Stimulated activated CD4-positive, alpha-beta T cell treated with anti-CD3 and anti-CD28 coated beads, Interleukin-1b, Interleukin-23, amount 100 ng/mL, for 1 hour (primary cell): ENCODE measurements at regions not wholly inside any gene's neighbourhood (a gene's known extent, or its start where the extent isn't known, plus 50 kb on each side); places are given as distances from the start of the nearest gene placed in this dataset.
"Not testable (repeated sequence)": the region's sequence is repeated elsewhere in the genome, so short reads cannot be mapped to it uniquely, and the experiment has no call there.

Source experiments
- DNase-seq, 2 donors: peaks; one replicate each; pipeline ENCODE4 v3.0.0-alpha.2; 2020; ENCODE audit warnings: low read depth in 2 of 2

- DNase-seq: no peak
Measured at GRCh38 chr2:226477221-226478108, 322.2 kb downstream of the IRS1 start.

DNA sequence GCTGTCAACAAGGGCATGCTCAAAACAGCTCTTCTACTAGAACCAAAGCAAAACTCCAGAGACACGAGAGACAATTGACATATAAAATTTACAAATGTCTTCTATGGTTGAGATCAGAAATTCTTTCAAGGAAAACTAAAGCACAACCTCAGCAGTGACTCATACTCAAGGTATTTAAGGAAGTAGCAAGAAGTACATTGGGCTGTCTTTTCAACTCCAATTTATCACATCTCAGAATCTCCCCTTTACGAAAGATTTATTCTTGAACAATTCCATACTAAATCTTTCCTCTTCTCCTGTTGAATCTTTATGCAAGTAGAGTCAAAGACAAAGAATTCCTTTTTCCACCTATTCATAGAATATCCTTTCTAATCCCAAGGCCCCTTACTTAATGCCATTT lies 324.0 kb downstream of the IRS1 start:
- no peak for DNase-seq

DNA sequence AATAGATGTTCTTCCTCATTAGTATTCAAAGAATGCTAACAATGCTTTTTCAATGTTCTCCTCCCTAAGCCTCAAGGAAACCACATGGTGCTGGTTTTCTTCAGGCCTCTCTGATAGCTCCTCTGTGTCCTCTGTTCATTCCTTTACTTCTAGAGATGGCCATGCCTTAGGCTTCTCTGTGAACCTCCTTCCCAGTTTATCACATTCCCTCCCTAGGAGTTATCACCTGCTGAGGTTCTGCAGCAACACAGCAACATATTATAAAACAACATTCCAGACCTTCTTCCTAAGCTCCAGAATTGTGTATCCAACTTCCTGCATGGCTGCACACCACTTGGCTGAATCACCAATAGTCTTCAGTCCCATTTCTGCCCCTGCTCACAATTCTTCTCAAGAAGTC lies 325.5 kb downstream of the IRS1 start:
- DNase-seq: no peak

- DNase-seq: no peak
Measured at GRCh38 chr2:226471987-226472470, 327.6 kb downstream of the IRS1 start.

DNA sequence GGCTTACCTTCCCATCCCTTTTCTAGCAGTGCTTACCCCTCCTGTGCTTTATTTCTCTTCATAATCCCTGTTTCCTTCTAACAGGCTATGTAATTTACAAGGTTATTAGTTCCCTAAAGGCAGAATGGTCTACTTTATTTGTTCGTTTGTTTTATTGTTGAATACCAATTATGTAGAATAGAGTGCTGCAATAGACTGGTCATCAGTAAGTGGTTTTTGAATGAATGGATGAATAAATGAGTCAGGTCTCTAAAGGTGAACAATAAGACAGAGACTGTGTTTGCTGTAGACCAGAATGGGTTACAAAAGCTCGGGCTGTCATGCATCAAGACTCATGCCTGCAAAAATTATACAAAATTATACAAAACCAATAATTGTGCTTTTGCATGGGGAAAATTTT lies 332.0 kb downstream of the IRS1 start:
- DNase-seq: no peak

DNA sequence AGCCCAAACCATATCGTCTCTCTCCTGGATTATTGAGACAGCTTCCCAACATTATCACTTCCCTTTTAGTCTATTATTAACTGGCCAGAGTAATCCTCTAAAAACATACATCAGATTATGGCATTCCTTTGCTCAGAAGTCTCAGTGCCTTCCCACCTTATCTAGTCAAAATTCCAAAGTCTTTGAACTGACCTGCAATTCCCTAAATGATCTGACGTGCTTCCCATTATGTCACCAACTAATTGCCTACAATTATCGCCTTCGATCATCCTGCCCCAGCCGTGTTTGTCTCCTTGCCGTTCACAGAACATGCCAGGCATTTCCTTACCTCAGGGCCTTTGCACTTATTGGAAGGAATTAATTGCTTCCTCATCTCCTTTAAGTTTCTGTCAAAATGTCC lies 332.4 kb downstream of the IRS1 start:
- DNase-seq: no peak

- DNase-seq: no peak
Measured at GRCh38 chr2:226466589-226466988, 333.0 kb downstream of the IRS1 start.

DNA sequence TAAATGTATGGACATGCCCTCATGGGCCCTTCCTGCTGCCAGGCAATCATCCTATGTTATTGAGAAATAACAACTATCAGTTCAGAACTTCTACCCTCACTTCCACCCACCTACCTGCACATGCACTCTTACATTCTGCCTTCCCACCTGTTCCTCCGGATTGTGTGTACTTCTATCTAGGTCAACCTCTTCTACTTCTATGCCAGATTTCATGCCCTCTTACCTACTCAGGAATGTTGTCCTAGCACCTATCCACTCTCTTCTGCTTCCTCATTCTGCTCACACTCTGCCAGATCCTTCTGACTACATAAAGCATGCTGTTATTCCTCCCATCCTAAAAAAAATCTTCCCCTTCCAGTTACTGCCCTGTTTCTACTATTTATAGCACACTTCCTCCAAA lies 333.5 kb downstream of the IRS1 start:
- no peak for DNase-seq

DNA sequence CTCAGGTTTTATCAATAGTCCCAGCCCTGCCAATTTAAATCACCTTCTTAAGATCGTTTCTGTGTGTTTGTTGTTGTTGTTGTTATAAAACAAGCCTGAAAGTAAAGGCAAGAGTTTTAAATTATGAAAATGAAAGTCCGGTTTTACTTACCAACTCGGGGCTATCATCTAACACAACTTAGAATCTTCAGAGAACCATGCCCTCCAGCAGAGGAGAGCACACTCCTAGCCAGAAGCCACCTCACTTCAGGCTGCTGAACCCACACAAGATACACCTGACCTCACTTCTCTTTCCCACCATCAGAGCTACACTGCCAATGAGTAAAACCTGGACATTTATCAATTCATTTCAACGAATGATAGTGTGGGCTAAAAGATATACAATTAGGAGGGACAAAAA lies 335.2 kb downstream of the IRS1 start:
- no peak for DNase-seq

DNA sequence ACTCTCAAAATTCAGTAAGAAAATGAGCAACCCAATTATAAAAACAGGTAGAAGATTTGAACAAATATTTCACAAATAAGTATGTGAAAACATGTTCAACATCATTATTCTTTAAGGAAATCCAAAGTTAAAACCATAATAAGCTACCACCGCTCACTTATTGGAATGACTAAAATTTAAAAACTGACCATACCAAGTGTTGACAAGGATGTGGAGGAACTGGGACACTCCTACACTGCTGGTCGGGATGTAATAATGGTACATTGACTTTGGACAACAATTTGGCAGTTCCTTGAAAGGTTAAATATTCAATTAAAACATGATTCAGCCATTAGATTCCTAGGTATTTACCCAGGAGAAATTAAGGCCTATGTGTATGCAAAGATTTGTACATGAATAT lies 336.5 kb downstream of the IRS1 start:
- no peak for DNase-seq

DNA sequence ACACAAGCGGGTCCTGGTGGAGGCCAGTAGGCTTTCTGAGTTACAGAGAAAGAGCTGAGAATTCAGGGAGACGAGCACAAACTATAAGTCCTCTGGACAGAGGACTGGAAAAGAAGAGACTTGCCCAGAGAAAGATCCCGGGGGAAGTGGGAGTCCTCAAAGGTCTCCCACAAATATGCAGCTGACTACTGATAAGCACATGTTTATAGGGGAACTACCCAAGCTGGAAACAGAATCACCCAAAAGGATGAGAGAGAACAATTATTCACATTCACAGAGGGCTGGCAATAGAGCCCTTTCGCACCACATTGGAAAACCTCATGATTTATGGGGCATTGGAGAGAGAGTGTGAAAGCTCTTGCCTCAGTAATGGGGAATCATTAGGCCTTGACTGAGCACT lies 337.6 kb downstream of the IRS1 start:
- no peak for DNase-seq

GRCh38 chr2:226456144-226456543 lies 343.5 kb downstream of the IRS1 start:
- not testable (repeated sequence) for DNase-seq

DNA sequence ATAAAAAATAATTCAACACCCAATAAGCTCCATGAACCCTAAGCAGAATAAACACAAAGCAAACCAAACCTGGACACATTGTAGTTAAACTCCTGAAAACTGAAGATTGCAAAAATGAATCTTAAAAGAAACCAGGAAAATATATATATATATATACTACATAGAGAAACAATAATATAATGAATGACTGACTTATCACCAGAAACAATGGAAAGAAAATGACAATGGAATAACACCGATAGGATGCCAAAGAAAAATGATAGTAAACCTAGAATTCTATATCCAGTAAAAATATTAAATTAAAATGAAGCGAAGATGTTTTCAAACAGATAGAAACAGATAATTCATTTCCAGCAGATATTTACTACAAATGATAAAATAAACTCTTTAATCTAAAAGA lies 346.9 kb downstream of the IRS1 start:
- DNase-seq: no peak

- no peak for DNase-seq
Measured at GRCh38 chr2:226451486-226451885, 348.1 kb downstream of the IRS1 start.

- no peak for DNase-seq
Measured at GRCh38 chr2:226450141-226450540, 349.5 kb downstream of the IRS1 start.

DNA sequence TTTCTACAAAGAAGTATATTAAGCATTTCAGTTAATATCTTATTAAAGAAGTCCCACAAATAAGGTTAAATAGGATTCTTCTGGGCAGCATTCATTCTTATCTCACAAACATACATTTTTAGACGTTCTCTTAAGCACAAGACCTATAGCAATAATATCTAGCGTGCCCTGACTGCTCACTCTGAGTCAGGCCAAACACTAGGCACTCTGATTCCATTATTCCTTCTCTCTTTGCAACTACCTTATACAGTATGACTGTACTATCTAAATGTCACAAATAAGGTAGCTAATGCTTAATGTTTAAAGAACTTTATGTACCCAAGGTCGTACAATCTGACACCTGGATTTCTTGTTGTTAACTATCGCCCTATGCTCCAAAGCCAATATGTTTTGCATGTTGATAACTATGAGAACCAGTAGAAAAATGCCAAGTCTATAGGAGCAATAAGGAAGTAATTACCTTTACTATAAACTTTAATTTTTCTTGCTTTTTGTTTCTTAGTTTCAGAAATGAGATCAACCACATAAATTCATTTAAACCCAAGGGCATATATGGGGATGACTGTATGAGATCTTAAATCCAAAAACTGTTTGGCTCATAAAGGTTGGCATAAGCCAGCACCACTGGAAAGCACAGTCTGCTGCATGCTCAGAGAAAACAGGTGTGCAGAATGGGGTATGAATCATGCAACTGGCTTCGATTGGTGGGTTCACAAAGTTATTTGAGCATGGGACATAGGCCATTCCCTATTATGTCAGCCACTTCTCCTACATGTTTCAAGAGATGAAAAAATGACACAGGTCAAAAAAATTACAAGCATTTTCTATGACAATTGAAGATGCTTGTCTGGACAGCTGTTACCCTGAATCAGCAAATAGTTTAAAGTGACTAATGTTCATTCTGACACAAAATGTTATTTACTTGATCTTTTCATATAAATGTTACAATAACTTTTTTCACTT lies 352.0 kb downstream of the IRS1 start:
- no peak for DNase-seq

DNA sequence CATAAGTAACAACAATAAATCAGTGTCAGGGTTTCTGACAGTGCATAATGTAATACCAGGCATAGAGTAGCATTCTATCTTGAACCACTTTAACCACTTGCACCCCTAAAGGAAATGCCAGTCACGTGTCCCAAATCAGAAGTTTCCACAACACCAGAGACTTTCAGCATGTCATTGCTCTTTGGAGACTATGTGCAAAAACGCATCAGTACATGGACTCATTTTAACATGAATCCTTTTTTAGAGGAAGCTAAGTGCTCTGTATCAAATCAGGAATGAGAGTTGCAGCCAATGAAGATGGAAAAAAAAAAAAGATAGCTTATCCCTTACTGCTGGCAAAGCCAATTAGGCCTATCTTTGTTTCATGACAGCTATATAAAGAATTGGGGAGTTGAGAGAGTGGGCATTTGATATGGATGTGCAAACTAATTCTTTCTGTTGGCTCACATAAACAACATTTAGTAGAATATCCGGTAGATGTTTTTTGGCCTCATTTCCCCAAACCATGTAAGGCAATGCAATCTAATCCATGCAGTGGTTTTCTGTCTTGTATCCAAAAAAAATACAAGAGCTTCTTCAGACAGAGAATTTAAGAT lies 353.1 kb downstream of the IRS1 start:
- no peak for DNase-seq

DNA sequence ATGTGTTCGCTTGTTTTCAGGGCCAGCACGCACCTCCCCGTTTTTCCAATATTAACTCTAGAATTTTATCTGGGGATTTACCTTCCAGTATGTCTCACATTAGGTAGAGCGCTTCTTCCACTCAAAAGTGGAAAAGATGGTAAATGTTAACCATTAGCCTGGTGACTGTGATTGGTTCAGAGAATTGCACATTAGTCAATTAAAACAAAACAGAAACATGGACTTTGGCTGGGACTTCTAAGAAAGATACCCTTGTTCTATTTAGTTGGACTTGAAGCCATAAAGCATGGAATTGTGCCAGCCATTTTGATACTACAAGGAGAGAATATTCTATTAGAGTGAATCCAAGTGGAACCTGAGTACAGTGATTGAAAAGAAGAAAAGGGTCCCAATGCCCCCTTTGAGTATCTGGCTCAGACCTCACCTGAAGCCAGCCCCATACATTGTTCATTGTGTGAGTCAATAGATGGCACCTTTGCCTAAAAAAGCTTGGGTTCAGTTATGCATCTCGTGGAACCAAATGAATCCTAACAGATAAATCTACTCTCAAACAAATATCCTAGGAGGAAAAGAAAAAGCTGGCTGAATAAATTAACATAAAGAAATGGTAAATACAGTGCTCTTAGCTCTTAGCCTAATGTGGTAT lies 354.3 kb downstream of the IRS1 start:
- no peak for DNase-seq

DNA sequence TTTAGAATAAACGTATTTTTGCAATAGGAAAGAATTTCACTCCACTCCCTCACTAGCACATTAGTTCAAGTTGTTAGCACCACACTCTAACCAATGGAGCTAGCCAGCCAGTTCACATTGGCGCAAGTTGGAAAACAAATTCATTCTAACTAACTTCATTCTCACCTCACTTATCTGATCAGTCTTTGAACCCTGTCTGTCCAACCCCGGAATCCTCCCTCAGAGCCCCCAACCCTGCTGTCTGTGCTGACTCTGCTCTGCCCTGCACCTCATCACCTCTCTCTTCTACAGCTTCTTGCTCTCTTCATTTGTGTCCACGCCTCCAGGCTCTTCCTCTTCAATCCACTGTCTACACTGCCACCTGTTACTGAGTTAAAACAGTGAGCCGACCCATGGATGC lies 356.5 kb downstream of the IRS1 start:
- DNase-seq: no peak

DNA sequence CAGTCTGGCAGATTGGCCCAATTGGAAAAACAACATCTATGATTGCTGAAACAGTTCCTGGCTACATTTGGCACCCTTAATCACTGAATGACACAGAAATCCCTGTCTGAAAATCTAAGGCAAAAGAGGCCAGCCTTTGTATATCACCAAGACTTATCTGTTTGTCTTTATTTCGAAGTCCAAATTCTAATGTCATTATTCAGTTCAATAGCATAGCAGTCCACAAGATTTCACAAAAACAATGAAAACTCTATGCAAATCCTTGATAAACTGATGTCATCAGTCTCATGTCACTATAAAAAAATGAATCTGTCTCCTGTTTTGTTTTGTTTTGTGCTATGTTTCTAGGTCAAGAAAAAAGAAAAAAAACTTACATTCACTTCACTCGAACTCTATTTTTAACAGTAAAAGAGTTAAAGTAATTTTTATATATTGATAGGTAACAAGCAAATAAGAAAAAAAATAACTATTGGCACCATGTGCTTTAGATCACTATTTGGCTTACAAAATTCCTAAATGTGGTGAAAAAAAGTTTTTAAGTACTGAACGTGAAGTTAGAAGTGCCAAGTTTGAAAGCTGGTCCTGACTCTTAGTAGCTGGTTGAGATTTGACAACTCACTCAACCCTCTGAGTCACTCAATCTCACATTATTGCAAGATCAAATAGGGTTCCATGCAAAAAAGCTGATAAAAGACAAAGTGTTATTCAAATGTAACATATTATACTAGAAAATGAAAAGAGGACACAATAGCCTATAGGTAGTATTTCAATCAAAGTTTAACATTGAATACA lies 359.3 kb downstream of the IRS1 start:
- DNase-seq: no peak

- DNase-seq: no peak
Measured at GRCh38 chr2:226439337-226439736, 360.3 kb downstream of the IRS1 start.
